HG03521 (cell line): ENCODE measurements at regions not wholly inside any gene's neighbourhood (a gene's known extent, or its start where the extent isn't known, plus 50 kb on each side); places are given as distances from the start of the nearest gene placed in this dataset.

Source experiments
- ATAC-seq: cut with Tn5 transposase; IDR thresholded peaks from one replicate; pipeline ENCODE4 v1.9.1; 2021; ENCODE audit warnings: mild to moderate bottlenecking, moderate library complexity; ENCODE audit not compliant: unreplicated experiment

GRCh38 chr6:16871047-16871446 lies 109.8 kb upstream of the ATXN1 start:
- no peak for ATAC-seq

GRCh38 chr6:16868968-16869367 lies 107.7 kb upstream of the ATXN1 start:
- no peak for ATAC-seq

GRCh38 chr6:16857969-16858592 lies 96.8 kb upstream of the ATXN1 start:
- ATAC-seq, result no peak

GRCh38 chr6:16855460-16855859 lies 94.2 kb upstream of the ATXN1 start:
- ATAC-seq, result peak; percentile 42

GRCh38 chr6:16854986-16855385 lies 93.7 kb upstream of the ATXN1 start:
- peak; percentile 83 for ATAC-seq

- no peak for ATAC-seq
Observed at GRCh38 chr6:16852671-16853070, 91.4 kb upstream of the ATXN1 start.

GRCh38 chr6:16851758-16852157 lies 90.5 kb upstream of the ATXN1 start:
- ATAC-seq, result no peak

- ATAC-seq, result no peak
Observed at GRCh38 chr6:16851044-16851540, 89.8 kb upstream of the ATXN1 start.

GRCh38 chr6:16850681-16851026 lies 89.4 kb upstream of the ATXN1 start:
- ATAC-seq, result no peak

- ATAC-seq, result no peak
Observed at GRCh38 chr6:16849988-16850680, 88.9 kb upstream of the ATXN1 start.

GRCh38 chr6:16849280-16849987 lies 88.2 kb upstream of the ATXN1 start:
- ATAC-seq, result no peak

- no peak for ATAC-seq
Observed at GRCh38 chr6:16846399-16846778, 85.1 kb upstream of the ATXN1 start.

- no peak for ATAC-seq
Observed at GRCh38 chr6:16844183-16844582, 82.9 kb upstream of the ATXN1 start.

GRCh38 chr6:16842676-16843075 lies 81.4 kb upstream of the ATXN1 start:
- no peak for ATAC-seq

- ATAC-seq, result no peak
Observed at GRCh38 chr6:16841241-16841640, 80.0 kb upstream of the ATXN1 start.

- ATAC-seq, result no peak
Observed at GRCh38 chr6:16840725-16841124, 79.5 kb upstream of the ATXN1 start.

GRCh38 chr6:16840291-16840690 lies 79.0 kb upstream of the ATXN1 start:
- ATAC-seq, result no peak

GRCh38 chr6:16839631-16840179 lies 78.4 kb upstream of the ATXN1 start:
- no peak for ATAC-seq

GRCh38 chr6:16837217-16837972 lies 76.1 kb upstream of the ATXN1 start:
- no peak for ATAC-seq

- peak; percentile 69 for ATAC-seq
Observed at GRCh38 chr6:16836144-16836981, 75.1 kb upstream of the ATXN1 start.
